Muscle layer of duodenum (tissue), 2 donors: ENCODE measurements at regions not wholly inside any gene's neighbourhood (a gene's known extent, or its start where the extent isn't known, plus 50 kb on each side); places are given as distances from the start of the nearest gene placed in this dataset.

Experiments
- H3K27ac ChIP-seq: one replicate; pipeline ENCODE4 v1.7.0; 2013; ENCODE audit warnings: mild to moderate bottlenecking, low read length
- H3K27me3 ChIP-seq: one replicate; pipeline ENCODE4 v1.7.0; 2013; ENCODE audit warnings: low read depth, mild to moderate bottlenecking, control low read depth, low read length
- H3K36me3 ChIP-seq, 2 donors: one replicate each; pipeline ENCODE4 v1.7.0; 2013; ENCODE audit warnings: low read length in 2 of 2, control low read depth in 1 of 2, mild to moderate bottlenecking in 1 of 2; ENCODE audit not compliant: insufficient read depth in 2 of 2, control insufficient read depth in 1 of 2
- H3K4me1 ChIP-seq, 2 donors: one replicate each; pipeline ENCODE4 v1.7.0; 2013; ENCODE audit warnings: low read length in 2 of 2, mild to moderate bottlenecking in 2 of 2, control low read depth in 1 of 2, moderate library complexity in 1 of 2; ENCODE audit not compliant: insufficient read depth in 2 of 2, control insufficient read depth in 1 of 2
- H3K4me3 ChIP-seq, 2 donors: one replicate each; pipeline ENCODE4 v1.7.0; 2013; ENCODE audit warnings: low read length in 2 of 2, low read depth in 1 of 2, mild to moderate bottlenecking in 1 of 2
- H3K9me3 ChIP-seq, 2 donors: one replicate each; pipeline ENCODE4 v1.7.0; 2013; ENCODE audit warnings: low read length in 2 of 2, control low read depth in 1 of 2, mild to moderate bottlenecking in 1 of 2; ENCODE audit not compliant: control insufficient read depth in 1 of 2
- donor health status: healthy.

GRCh38 chr9:129484352-129485000 is 136.4 kb downstream of the C9orf50 start:
- Histone ChIP-seq H3K27ac (peak overlapping the region; percentile 98), H3K36me3 (peaks cover 0 to 19% of the 10 kb centered on the region in 2 donors), H3K4me3 (peak overlapping the region; percentile 44 to 50), H3K4me1 (peaks cover 37 to 41% of the 10 kb centered on the region in 2 donors), H3K27me3 (no peaks in the 10 kb centered on the region), H3K9me3 (no peaks in the 10 kb centered on the region)

- Histone ChIP-seq H3K4me1 (peaks cover 41% of the 10 kb centered on the region in 2 donors), H3K27me3 (no peaks in the 10 kb centered on the region), H3K36me3 (peaks cover 0 to 16% of the 10 kb centered on the region in 2 donors), H3K27ac (peak overlapping the region; percentile 98), H3K9me3 (no peaks in the 10 kb centered on the region), H3K4me3 (peak overlapping the region; percentile 44 to 57)
Observed at GRCh38 chr9:129483415-129484351, 137.2 kb downstream of the C9orf50 start.

- Histone ChIP-seq H3K36me3 (peaks cover 0 to 11% of the 10 kb centered on the region in 2 donors), H3K27me3 (no peaks in the 10 kb centered on the region), H3K4me1 (peaks cover 39 to 41% of the 10 kb centered on the region in 2 donors), H3K4me3 (peak overlapping the region; percentile 44 to 57), H3K27ac (peak overlapping the region; percentile 98), H3K9me3 (no peaks in the 10 kb centered on the region)
Observed at GRCh38 chr9:129482521-129483414, 138.1 kb downstream of the C9orf50 start.

DNA sequence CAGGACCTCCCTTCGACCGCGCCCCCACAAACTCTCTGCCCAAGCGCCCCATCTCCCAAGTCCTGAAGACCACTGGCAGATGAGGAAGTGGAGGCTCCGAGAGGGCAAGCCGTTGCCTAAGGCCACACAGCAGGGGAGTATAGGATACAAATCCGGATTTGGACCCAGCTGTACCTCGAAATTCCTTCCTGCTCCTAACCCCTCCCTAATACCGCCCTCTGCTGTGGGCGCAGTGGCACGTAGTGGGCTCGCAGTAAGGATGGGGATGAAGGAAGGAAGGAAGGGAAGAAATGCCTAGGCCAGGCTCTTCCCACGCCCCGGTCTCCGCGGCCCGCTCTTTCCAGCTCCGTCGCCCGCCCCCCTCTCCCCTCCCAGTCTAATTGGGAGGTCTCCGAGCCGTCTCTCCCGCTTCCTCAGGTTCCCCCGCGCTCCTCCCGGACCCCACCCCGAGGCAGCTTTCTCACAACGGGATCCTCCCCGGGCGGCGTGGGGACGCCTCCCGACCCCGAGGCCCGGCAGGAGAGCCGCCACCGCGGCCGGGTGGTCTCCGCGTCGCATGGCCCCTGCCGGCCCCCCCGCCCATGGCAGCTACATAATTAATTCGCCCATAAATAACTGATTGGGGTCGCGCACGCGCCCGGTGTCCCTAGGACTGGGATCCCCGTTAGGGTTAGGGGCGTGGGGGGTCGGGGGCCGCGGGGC is 138.9 kb downstream of the C9orf50 start:
- H3K4me1 ChIP-seq, result peaks cover 31 to 38% of the 10 kb centered on the region in 2 donors

GRCh38 chr9:129481424-129481809 is 139.5 kb downstream of the C9orf50 start:
- no peaks in the 10 kb centered on the region for H3K27me3 ChIP-seq
- H3K4me1 ChIP-seq, result peaks cover 25 to 35% of the 10 kb centered on the region in 2 donors
- no peaks in the 10 kb centered on the region for H3K9me3 ChIP-seq
- H3K4me3 ChIP-seq, result peak overlapping the region in 1 of 2 donors; percentile 57
- H3K27ac ChIP-seq, result peak overlapping the region; percentile 84
- peaks cover 0 to 10% of the 10 kb centered on the region in 2 donors for H3K36me3 ChIP-seq

More for the DNA sequence above, 138.9 kb downstream of the C9orf50 start:
- Histone ChIP-seq H3K27me3 (no peaks in the 10 kb centered on the region), H3K36me3 (peaks cover 0 to 10% of the 10 kb centered on the region in 2 donors), H3K4me3 (peak overlapping the region in 1 of 2 donors; percentile 57), H3K27ac (peak overlapping the region; percentile 84), H3K9me3 (no peaks in the 10 kb centered on the region)

DNA sequence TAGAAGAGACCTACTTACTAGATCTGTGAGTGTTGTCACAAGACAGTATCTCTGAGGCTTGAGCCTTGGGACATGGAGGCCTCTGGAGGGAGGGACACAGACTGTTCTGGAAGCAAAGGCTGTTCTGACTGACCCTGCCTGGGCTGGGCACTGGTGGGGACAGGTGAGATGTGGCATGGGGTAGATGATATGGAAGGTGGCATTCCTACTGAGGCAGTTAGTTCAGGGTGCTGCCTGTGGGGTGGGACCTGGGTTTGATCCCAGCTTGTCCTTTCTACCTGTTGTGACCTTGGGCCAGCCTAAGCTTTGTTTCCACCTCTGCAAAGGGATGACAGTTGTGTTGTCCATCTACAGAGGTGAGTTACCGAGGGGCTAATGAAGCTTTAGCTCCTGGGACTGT is 140.2 kb downstream of the C9orf50 start:
- peaks cover 22 to 35% of the 10 kb centered on the region in 2 donors for H3K4me1 ChIP-seq
- peak overlapping the region; percentile 84 for H3K27ac ChIP-seq

DNA sequence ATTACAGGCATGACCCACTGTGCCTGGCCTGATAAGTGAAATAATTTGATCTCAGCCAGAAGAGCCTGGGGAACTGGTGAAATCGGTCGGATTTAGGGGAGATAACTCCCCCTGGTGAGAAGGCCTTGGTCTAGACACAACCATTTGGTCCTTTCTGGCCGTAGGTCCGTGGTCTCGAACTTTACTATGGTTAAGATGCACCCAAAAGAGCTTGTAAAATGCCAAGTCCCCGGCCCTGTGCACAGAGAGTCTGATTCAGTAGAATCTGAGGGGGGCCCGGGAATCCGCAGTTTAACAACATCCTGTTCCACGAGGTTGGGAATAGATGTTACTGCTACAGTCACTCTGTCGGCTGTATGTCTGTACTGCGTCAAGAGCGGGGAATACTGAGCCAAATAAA is 140.7 kb downstream of the C9orf50 start:
- Histone ChIP-seq H3K27ac (peak overlapping the region; percentile 84), H3K27me3 (no peaks in the 10 kb centered on the region), H3K4me3 (no peak overlapping the region), H3K9me3 (no peaks in the 10 kb centered on the region), H3K36me3 (peaks cover 0 to 10% of the 10 kb centered on the region in 2 donors), H3K4me1 (peaks cover 22 to 30% of the 10 kb centered on the region in 2 donors)

More for the DNA sequence above, 140.2 kb downstream of the C9orf50 start:
- H3K36me3 ChIP-seq, result peaks cover 0 to 10% of the 10 kb centered on the region in 2 donors
- H3K4me3 ChIP-seq, result no peak overlapping the region
- H3K27me3 ChIP-seq, result no peaks in the 10 kb centered on the region
- no peaks in the 10 kb centered on the region for H3K9me3 ChIP-seq

DNA sequence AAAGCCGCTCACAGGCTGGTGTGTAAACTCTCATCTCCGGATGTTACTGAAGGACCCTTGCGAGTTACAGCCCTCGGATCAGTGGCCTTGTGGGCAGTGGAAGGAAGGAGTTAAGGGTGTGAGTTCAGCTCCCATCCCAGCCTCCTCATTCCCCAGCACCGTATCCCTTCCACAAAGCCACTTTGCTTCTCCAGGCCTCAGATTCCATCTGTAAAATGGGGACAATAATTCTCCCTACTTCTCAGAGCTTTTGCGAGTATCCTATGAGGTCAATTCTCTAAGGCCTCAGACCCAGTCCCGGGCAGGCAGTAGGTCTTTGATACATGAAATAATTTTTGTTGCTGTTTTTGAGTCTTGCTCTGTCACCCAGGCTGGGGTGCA is 141.3 kb downstream of the C9orf50 start:
- peak overlapping the region; percentile 27 for H3K27ac ChIP-seq
- H3K9me3 ChIP-seq, result no peaks in the 10 kb centered on the region

GRCh38 chr9:129478961-129479630 is 141.8 kb downstream of the C9orf50 start:
- Histone ChIP-seq H3K4me3 (no peak overlapping the region), H3K4me1 (peaks cover 17 to 20% of the 10 kb centered on the region in 2 donors), H3K36me3 (peaks cover 0 to 10% of the 10 kb centered on the region in 2 donors), H3K27me3 (no peaks in the 10 kb centered on the region), H3K9me3 (no peaks in the 10 kb centered on the region), H3K27ac (peak overlapping the region; percentile 27)

More for the DNA sequence above, 141.3 kb downstream of the C9orf50 start:
- Histone ChIP-seq H3K4me1 (peaks cover 22 to 25% of the 10 kb centered on the region in 2 donors), H3K4me3 (no peak overlapping the region), H3K27me3 (no peaks in the 10 kb centered on the region), H3K36me3 (peaks cover 0 to 10% of the 10 kb centered on the region in 2 donors)

DNA sequence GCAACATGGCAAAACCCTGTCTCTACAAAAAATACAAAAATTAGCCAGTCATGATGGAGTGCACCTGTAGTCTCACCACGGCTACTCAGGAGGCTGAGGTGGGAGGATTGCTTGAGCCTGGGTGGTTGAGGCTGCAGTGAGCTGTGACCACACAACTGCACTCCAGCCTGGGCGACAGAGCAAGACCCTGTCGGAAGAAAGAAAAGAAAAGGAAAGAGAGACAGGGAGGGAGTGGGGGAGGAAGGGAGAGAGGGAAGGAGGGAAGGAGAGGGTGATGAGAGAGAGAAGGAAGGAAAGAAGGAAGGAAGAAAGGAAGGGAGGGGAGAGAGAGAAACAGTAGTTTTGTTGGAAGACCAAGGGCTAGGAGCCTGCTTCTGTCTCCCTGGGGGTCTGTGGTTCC is 142.4 kb downstream of the C9orf50 start:
- Histone ChIP-seq H3K4me3 (no peak overlapping the region), H3K36me3 (peaks cover 0 to 9% of the 10 kb centered on the region in 2 donors), H3K27ac (no peak overlapping the region), H3K27me3 (no peaks in the 10 kb centered on the region), H3K9me3 (no peaks in the 10 kb centered on the region), H3K4me1 (peaks cover 13 to 16% of the 10 kb centered on the region in 2 donors)
